ENCODE measurements at regions not wholly inside any gene's neighbourhood (a gene's known extent, or its start where the extent isn't known, plus 50 kb on each side); places are given as distances from the start of the nearest gene placed in this dataset.

- TF ChIP-seq, protein P1, sequence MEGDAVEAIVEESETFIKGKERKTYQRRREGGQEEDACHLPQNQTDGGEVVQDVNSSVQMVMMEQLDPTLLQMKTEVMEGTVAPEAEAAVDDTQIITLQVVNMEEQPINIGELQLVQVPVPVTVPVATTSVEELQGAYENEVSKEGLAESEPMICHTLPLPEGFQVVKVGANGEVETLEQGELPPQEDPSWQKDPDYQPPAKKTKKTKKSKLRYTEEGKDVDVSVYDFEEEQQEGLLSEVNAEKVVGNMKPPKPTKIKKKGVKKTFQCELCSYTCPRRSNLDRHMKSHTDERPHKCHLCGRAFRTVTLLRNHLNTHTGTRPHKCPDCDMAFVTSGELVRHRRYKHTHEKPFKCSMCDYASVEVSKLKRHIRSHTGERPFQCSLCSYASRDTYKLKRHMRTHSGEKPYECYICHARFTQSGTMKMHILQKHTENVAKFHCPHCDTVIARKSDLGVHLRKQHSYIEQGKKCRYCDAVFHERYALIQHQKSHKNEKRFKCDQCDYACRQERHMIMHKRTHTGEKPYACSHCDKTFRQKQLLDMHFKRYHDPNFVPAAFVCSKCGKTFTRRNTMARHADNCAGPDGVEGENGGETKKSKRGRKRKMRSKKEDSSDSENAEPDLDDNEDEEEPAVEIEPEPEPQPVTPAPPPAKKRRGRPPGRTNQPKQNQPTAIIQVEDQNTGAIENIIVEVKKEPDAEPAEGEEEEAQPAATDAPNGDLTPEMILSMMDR (IDR thresholded peaks at IDR 0.05), result no peak
- DNase-seq, result no peak
- Mint-ChIP-seq H3K9me3 (peaks cover 15% of the 10 kb centered on the region), H3K4me1 (no peaks in the 10 kb centered on the region), H3K27me3 (ENCODE audit: low read depth, poor library complexity) (no peaks in the 10 kb centered on the region), H3K4me3 (no peak overlapping the region), H3K36me3 (ENCODE audit: low read depth) (no peaks in the 10 kb centered on the region), H3K27ac (no peak overlapping the region)
Measured at GRCh38 chr9:89256225-89256624, 54.8 kb upstream of the CKS2 start.

GRCh38 chr9:89256642-89257041 is 54.4 kb upstream of the CKS2 start:
- Mint-ChIP-seq H3K27me3 (ENCODE audit: low read depth, poor library complexity) (no peaks in the 10 kb centered on the region), H3K9me3 (peaks cover 15% of the 10 kb centered on the region), H3K4me1 (no peaks in the 10 kb centered on the region), H3K4me3 (no peak overlapping the region), H3K36me3 (ENCODE audit: low read depth) (no peaks in the 10 kb centered on the region), H3K27ac (no peak overlapping the region)
- TF ChIP-seq, protein P1 (IDR thresholded peaks at IDR 0.05), result no peak
- DNase-seq, result no peak

DNA sequence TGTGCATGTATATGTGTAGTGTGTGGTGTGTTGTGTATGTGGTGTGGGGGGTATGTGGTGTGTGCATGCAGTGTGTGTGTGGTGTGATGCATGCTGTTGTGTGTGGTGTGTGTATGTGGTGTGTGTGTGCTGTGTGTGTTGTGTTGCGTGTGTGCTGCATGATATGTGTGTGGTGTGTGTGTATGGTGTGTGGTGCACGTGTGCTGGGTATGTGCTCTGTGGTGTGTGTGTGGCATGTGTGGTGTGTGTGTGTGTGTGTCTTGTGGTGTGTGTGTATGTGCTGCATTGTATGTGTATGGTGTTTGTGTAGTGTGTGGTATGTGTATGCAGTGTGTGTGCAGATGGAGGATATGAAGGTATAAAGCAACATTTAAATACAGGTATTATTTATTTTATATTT is 50.5 kb upstream of the CKS2 start:
- H3K4me3 Mint-ChIP-seq, result no peak overlapping the region
- peaks cover 9% of the 10 kb centered on the region for H3K27me3 Mint-ChIP-seq (ENCODE audit: low read depth, poor library complexity)
- no peak for DNase-seq
- H3K36me3 Mint-ChIP-seq (ENCODE audit: low read depth), result no peaks in the 10 kb centered on the region
- H3K27ac Mint-ChIP-seq, result no peak overlapping the region
- TF ChIP-seq, protein P1 (IDR thresholded peaks at IDR 0.05), result no peak
- H3K9me3 Mint-ChIP-seq, result peaks cover 16% of the 10 kb centered on the region
- no peaks in the 10 kb centered on the region for H3K4me1 Mint-ChIP-seq

All from nephron progenitor cell (in vitro differentiated cells).